Ishikawa (cell line): ENCODE measurements at regions not wholly inside any gene's neighbourhood (a gene's known extent, or its start where the extent isn't known, plus 50 kb on each side); places are given as distances from the start of the nearest gene placed in this dataset.

Experiments used
- CEBPB ChIP-seq: IDR thresholded peaks from 2 replicates; pipeline ENCODE4 v1.6.1; 2012
- CREB1 ChIP-seq: IDR thresholded peaks from 2 replicates; pipeline ENCODE4 v1.6.1; 2012; ENCODE audit warnings: low read depth
- EP300 ChIP-seq: IDR thresholded peaks from 2 replicates; pipeline ENCODE4 v1.6.1; 2012; ENCODE audit warnings: borderline replicate concordance
- RAD21 ChIP-seq: IDR thresholded peaks from 2 replicates; pipeline ENCODE4 v1.6.1; 2012; ENCODE audit warnings: low read depth
- TAF1 ChIP-seq: IDR thresholded peaks from 2 replicates; pipeline ENCODE4 v1.6.1; 2012; ENCODE audit warnings: low read depth, mild to moderate bottlenecking
- TCF12 ChIP-seq: IDR thresholded peaks from 2 replicates; pipeline ENCODE4 v1.6.1; 2012; ENCODE audit warnings: low read depth
- TEAD4 ChIP-seq: IDR thresholded peaks from 2 replicates; pipeline ENCODE4 v1.6.1; 2012
- YY1 ChIP-seq: IDR thresholded peaks from 2 replicates; pipeline ENCODE4 v1.6.1; 2012; ENCODE audit warnings: low read depth
- TF ChIP-seq, protein P1 (sequence below): IDR thresholded peaks from 2 replicates; pipeline ENCODE4 v1.6.1; 2012; ENCODE audit warnings: low read depth, mild to moderate bottlenecking

GRCh38 chr6:134105940-134106339 is 53.5 kb upstream of the SLC2A12 start:
- TF ChIP-seq YY1 (no peak), RAD21 (no peak), CREB1 (no peak), EP300 (no peak), TCF12 (no peak), CEBPB (no peak), TEAD4 (no peak), TAF1 (no peak)
- TF ChIP-seq, protein P1, sequence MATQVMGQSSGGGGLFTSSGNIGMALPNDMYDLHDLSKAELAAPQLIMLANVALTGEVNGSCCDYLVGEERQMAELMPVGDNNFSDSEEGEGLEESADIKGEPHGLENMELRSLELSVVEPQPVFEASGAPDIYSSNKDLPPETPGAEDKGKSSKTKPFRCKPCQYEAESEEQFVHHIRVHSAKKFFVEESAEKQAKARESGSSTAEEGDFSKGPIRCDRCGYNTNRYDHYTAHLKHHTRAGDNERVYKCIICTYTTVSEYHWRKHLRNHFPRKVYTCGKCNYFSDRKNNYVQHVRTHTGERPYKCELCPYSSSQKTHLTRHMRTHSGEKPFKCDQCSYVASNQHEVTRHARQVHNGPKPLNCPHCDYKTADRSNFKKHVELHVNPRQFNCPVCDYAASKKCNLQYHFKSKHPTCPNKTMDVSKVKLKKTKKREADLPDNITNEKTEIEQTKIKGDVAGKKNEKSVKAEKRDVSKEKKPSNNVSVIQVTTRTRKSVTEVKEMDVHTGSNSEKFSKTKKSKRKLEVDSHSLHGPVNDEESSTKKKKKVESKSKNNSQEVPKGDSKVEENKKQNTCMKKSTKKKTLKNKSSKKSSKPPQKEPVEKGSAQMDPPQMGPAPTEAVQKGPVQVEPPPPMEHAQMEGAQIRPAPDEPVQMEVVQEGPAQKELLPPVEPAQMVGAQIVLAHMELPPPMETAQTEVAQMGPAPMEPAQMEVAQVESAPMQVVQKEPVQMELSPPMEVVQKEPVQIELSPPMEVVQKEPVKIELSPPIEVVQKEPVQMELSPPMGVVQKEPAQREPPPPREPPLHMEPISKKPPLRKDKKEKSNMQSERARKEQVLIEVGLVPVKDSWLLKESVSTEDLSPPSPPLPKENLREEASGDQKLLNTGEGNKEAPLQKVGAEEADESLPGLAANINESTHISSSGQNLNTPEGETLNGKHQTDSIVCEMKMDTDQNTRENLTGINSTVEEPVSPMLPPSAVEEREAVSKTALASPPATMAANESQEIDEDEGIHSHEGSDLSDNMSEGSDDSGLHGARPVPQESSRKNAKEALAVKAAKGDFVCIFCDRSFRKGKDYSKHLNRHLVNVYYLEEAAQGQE, result no peak
